ENCODE measurements at regions not wholly inside any gene's neighbourhood (a gene's known extent, or its start where the extent isn't known, plus 50 kb on each side); places are given as distances from the start of the nearest gene placed in this dataset.
A peak's percentile ranks its signal among the peaks of the same experiment; 100 is the strongest.

DNA sequence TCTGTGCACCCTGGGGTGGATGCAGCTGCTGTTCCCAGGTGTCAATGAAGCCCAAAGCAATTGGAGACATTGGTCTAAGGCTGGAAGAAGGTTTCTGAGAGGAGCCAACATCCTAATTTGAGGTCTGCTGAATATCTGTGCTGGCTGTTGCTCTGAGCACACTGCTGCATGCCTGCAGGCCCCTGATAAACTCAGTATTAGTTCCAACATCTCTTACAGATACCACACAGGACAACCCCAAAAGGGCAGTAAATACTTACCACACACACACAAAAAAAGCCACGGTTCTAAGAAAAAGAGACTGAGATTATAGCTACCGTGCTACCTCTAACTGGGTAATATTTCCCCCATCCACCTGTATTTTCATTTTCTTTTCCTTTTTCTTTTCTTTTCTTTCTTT lies 164.3 kb upstream of the SOX4 start:
- DNase-seq (ENCODE audit: low spot score in 2 of 2) (no peak), ATAC-seq (no peak)
- no peak overlapping the region for H3K27ac Mint-ChIP-seq
- H3K9me3 Mint-ChIP-seq: peaks cover 0 to 13% of the 10 kb centered on the region in 2 donors
- H3K36me3 Mint-ChIP-seq: no peaks in the 10 kb centered on the region

DNA sequence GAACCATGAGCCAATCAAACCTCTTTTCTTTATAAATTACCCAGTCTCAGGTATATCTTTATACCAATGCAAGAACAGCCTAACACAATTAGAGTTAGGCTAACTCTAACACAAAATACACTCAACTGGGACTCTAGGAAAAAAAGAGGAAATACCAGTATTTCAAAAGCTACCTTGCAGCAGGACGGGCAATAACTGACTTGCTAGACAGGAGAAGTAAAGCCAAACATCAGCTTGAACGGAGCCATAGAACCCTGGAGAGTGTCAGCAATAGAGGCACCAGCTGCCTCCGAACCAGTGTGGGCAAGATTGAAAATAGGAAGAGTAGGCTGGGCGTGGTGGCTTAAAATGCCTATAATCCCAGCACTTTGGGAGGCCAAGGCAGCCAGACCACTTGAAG lies 162.0 kb upstream of the SOX4 start:
- Mint-ChIP-seq H3K36me3 (no peaks in the 10 kb centered on the region), H3K27ac (no peak overlapping the region), H3K9me3 (peaks cover 0 to 8% of the 10 kb centered on the region in 2 donors)
- DNase-seq (ENCODE audit: low spot score in 2 of 2) (no peak), ATAC-seq (no peak)

DNA sequence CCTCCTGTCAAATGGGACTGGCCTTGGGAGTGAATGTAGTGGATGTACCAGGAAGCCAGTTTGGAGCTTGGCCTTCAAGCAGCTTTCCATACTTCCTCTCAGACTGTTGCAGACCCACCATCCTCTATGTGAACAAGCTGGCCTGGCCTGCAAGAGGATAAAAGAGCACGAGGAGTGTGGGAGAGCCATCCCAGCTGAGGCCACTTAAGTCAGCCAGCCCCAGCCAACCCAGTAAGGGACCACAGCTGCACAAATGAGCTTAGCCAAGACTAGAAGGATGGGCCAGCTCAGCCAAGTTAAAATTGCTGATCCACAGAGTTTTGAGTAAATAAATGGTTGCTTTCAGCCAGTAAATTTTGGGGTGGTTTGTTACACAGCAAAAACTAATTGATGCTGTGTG lies 156.9 kb upstream of the SOX4 start:
- no peak for DNase-seq (ENCODE audit: low spot score in 2 of 2)
- no peak overlapping the region for H3K27ac Mint-ChIP-seq
- peaks cover 0 to 4% of the 10 kb centered on the region in 2 donors for H3K9me3 Mint-ChIP-seq
- ATAC-seq: no peak
- H3K36me3 Mint-ChIP-seq: no peaks in the 10 kb centered on the region

DNA sequence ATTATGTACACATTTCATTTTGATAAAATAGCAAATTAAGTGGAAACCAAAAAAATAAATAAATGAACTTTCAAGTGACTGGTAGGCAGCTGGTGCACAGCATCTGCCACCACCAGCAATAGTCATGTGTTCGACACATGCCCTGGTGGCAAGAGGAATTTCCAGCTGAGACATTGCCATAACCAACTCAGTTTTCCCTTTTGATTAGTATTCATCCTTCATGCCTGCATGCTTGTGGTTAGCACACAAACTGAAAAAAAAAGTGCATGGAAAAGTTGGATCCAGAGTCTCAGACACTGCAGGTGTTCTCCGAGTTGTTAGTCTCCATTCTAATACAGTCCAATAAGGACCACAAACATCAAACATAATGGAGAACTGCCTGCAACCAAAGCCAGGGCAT lies 156.0 kb upstream of the SOX4 start:
- ATAC-seq (no peak), DNase-seq (ENCODE audit: low spot score in 2 of 2) (no peak)
- Mint-ChIP-seq H3K27ac (no peak overlapping the region), H3K9me3 (peaks cover 0 to under 1% of the 10 kb centered on the region in 2 donors), H3K36me3 (no peaks in the 10 kb centered on the region)

DNA sequence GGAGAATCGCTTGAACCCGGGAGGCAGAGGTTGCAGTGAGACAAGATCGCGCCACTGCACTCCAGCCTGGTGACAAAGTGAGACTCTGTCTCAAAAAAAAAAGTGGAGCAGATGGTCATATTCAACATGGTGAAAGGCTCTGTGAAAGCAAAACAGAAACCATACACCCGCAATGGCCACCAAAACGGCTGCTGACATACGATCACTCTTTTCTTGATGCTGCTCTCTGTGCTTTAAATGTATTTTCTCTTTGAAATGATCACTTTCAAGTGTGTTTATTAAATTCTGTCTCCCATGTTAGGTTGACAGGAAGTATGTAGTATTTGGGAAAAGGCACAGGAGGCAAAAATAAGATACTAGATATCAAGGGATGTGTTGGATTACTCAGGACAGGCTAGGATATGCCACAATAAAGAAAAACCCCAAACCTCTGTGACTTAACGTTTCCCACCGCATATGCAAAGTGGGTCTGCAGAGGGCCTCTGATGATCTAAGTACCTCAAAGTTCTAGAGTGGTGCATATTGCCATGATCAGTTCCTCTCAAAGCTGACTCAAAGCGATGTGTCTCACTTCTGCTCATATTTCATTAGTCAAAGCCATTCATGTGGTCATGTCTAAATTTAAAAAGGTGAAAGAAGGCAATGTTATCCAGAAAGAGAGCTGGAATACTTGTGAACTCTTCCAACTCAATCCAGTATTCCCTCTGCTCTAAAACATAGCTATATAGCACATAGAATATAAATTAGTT lies 155.1 kb upstream of the SOX4 start:
- peak overlapping the region; percentile 75 to 79 for H3K27ac Mint-ChIP-seq
- DNase-seq (ENCODE audit: low spot score in 2 of 2) (peak; percentile 56 to 63), ATAC-seq (peak; percentile 97)
- no peaks in the 10 kb centered on the region for H3K36me3 Mint-ChIP-seq
- no peaks in the 10 kb centered on the region for H3K9me3 Mint-ChIP-seq

DNA sequence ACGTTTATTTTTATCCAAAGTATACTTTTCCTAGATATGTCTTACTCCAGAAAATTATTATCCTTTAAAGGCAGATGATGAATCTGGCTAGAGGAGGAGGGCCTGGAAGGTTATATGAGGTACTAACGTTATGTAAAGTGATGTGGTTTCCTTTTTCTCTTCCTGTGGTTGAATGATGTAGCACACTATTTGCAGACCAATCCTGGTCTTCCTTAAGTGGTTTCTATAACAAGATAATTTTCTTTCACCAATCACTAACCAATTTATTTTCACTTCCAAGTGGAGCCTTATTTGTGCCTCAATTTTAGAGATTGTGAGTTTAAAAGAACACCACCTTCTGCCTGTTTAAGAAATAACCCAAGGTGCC lies 154.6 kb upstream of the SOX4 start:
- H3K9me3 Mint-ChIP-seq: no peaks in the 10 kb centered on the region
- DNase-seq (ENCODE audit: low spot score in 2 of 2) (no peak), ATAC-seq (peak; percentile 29 to 35)
- no peak overlapping the region for H3K27ac Mint-ChIP-seq
- no peaks in the 10 kb centered on the region for H3K36me3 Mint-ChIP-seq

DNA sequence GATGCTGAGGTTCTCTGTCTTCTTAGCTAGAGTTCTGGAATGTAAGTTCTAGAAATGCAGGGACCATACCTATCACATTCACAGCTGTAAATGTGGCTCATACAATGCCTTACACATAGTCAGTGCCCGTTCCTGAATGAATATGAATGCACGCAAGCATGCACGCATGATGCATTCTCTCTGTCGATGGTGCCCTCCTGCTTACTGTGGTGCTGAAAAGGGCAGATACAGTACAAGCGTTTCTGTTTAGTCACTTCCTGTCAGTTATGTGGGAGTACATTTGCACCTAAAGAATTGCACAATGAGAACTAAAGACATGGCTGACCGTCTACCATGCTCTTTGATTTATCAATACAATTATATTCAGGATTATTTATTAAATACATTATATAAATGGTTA lies 152.2 kb upstream of the SOX4 start:
- ATAC-seq: no peak
- Mint-ChIP-seq H3K9me3 (no peaks in the 10 kb centered on the region), H3K27ac (no peak overlapping the region), H3K36me3 (no peaks in the 10 kb centered on the region)
- DNase-seq (ENCODE audit: low spot score in 2 of 2): no peak

DNA sequence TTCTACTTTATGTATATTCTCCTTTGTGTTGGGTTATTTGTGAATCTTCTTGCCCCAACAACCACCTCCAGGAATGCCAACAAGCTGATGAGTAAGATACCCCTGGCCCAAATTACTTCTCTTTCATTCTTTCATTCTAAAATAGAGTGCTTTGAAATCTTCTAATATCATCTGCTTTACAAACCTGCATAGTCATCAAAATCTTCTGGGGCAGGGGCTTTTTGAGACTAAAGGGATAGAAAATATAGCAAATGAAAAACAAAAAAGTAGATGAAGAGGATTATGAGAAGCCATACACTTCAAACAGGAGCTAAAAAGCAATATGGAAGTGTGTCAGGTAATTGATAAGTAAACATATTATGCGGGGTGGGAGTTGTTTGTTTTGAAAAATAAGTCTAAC lies 150.7 kb upstream of the SOX4 start:
- H3K9me3 Mint-ChIP-seq: no peaks in the 10 kb centered on the region
- DNase-seq (ENCODE audit: low spot score in 2 of 2) (no peak), ATAC-seq (no peak)
- no peaks in the 10 kb centered on the region for H3K36me3 Mint-ChIP-seq
- no peak overlapping the region for H3K27ac Mint-ChIP-seq

DNA sequence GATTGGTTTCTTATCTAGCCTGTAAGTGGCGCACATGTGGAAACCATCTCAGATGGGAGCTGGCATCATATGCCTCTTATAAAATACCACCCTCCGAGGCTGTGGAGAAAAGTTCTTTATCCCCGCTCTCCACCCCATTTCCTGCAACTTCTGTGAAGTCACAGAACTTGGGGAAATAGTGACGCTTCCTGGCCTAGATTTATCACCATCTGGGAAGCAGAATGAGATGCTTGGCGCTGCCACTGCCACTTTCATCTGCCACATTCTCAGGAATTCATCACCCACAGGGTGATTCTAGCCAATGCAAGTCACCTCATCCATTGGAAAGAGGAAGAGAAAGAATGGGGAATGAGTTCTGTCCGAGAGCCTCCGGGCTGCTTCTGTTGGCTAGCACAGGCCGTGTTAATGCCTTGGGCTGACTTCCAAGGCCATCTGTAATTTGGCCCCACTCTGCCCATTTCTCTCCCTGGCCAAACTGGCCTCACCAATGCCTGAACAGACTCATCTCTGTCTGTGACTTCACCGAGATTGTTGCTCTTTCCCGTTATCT lies 148.8 kb upstream of the SOX4 start:
- Mint-ChIP-seq H3K27ac (no peak overlapping the region), H3K36me3 (no peaks in the 10 kb centered on the region), H3K9me3 (no peaks in the 10 kb centered on the region)
- DNase-seq (ENCODE audit: low spot score in 2 of 2) (no peak), ATAC-seq (no peak)

DNA sequence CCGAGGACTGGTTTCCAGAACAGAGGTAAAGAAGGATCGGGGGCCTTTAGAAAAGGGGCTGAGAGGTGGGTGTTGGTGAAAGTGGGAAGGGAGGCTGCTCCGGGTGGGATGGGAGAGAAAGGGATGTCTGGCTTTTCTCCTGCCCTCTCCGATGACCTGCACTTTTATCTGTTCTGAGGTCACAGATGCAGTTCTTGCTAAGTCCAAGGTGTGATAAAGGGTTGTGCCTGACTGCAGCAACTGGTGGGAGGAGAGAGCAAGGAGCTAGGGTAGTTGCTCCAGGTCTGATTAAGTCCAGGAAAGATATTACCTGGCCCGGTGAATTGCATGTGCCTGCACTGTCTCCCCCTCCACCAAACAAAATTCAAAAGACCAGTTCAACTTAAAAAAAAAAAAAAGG lies 145.6 kb upstream of the SOX4 start:
- DNase-seq (ENCODE audit: low spot score in 2 of 2) (no peak), ATAC-seq (no peak)
- no peaks in the 10 kb centered on the region for H3K9me3 Mint-ChIP-seq
- H3K27ac Mint-ChIP-seq: no peak overlapping the region
- H3K36me3 Mint-ChIP-seq: no peaks in the 10 kb centered on the region

DNA sequence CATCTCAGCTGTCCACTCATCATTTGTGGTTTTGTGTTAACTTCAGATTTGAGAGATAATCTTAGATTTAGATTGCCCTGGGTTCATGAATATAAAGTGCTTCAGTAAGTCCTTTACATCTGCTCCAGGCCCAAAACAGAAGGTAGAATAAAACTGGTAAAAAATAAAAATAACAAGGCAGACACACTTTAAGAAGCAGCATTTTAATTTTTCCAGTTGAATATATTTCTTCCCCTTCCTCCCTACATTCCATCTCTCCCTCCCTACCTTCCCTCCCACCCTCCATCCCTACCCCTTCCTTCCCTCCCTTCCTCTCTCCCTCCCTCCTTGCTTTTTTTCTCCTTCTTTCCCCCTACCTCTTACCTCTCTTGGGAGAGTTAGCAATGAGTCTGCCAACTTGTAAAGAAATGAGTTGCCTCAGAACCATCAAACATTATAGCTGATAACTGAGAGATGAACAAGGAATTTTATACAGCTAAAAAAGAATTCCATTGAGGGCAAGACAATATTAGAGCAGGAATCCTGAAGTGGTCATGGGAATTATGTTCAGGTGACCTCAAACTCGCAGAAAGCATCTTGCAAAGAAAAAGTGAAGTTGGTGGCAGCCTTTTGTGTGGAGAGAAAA lies 145.0 kb upstream of the SOX4 start:
- Mint-ChIP-seq H3K9me3 (no peaks in the 10 kb centered on the region), H3K36me3 (no peaks in the 10 kb centered on the region), H3K27ac (no peak overlapping the region)
- DNase-seq (ENCODE audit: low spot score in 2 of 2) (no peak), ATAC-seq (no peak)

DNA sequence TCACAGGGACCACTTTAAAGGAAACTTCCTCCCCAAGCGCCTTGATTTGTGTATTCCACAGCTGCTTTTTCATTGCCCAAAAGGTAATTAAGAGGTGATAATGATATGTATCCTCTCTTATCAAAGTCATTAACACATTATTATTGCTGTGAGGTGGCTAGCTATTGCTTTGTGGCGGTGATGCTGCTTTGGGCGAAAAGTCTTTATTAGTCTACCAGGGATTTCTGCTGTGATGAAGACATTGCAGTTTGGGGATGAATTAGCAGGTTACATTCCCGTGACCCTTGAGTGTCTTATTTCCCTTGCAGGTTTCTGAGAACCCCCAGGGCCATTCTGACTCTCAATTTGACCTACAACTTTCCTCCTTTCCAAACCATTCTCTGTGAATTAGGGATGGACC lies 143.4 kb upstream of the SOX4 start:
- Mint-ChIP-seq H3K9me3 (no peaks in the 10 kb centered on the region), H3K36me3 (no peaks in the 10 kb centered on the region), H3K27ac (no peak overlapping the region)
- ATAC-seq (no peak), DNase-seq (ENCODE audit: low spot score in 2 of 2) (no peak)

DNA sequence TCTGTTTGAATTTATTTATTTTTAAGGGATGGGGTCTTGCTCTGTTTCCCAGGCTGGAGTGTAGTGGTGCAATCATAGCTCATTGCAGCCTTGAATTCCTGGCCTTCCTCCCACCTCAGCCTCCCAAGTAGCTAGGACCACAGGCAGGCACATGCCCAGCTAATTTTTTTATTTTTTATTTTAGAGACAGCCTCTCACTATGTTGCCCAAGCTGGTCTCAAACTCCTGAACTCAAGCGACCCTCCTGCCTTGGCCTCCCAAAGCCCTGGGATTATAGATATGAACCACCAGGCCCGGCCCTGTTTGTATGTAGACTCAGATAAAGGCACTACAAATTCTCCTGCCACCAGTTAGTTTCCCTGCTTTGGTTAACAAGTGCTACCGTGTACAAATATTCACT lies 142.9 kb upstream of the SOX4 start:
- DNase-seq (ENCODE audit: low spot score in 2 of 2) (no peak), ATAC-seq (no peak)
- H3K36me3 Mint-ChIP-seq: no peaks in the 10 kb centered on the region
- no peaks in the 10 kb centered on the region for H3K9me3 Mint-ChIP-seq
- no peak overlapping the region for H3K27ac Mint-ChIP-seq

DNA sequence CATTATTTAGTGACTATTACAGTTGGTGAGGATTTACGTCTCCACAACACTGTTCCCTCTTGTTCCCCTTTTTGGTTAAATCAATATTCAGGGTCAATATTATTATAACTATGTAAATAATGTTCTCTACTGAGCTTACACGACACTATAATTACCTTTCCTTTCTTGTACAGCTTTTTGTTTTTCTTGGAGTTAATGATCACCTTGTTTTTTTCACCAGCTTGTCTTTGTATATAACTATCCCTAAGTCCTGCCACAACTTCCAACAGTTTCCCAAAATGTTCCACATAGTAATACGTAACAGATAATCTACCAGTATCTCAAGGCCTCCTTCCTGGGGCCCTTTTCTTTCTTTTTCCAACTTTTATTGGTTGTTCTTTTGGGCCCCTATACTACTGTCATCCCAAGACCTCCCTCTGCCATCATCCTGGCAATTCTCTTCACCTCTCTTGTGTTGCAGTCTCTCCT lies 142.0 kb upstream of the SOX4 start:
- Mint-ChIP-seq H3K36me3 (no peaks in the 10 kb centered on the region), H3K27ac (no peak overlapping the region), H3K9me3 (no peaks in the 10 kb centered on the region)
- DNase-seq (ENCODE audit: low spot score in 2 of 2) (no peak), ATAC-seq (no peak)

DNA sequence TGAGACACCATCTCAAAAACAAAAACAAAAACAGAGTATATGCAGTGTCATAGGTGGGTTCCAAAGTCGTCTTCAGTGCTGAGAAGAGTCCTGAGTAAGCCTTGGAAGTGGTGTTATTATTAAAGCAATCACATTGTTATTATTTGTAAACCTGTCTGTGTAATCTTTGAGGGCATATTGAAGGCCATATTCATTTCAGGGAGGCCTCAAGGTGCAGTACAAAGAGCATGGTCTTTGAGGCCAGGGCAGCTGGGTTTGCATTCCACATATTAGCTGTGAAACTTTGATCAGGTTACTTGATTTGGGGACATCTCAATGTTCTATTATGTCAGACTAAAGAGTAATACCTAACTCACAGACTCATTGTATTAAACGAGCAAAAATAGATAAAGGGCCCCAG lies 139.3 kb upstream of the SOX4 start:
- ATAC-seq (no peak), DNase-seq (ENCODE audit: low spot score in 2 of 2) (no peak)
- Mint-ChIP-seq H3K36me3 (no peaks in the 10 kb centered on the region), H3K9me3 (no peaks in the 10 kb centered on the region), H3K27ac (no peak overlapping the region)

DNA sequence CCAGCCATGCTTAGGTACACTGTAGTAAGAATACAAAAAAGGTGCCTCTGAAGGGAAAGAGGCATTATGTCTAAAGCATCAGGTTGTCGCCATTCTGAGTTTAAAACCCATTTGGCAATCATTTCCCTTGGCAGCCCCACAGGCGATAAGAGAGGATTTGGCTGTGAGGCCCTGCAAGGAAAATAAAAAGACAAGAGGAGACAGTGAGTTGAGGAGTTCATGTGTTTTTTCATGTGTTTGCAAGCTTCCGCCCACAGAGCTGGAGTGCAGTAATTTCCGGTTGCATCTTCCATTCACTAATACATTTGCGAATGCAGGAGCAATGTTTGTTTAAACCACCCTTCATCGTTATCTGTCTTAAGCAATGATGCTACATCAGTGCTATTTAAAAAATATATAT lies 138.5 kb upstream of the SOX4 start:
- no peaks in the 10 kb centered on the region for H3K9me3 Mint-ChIP-seq
- DNase-seq (ENCODE audit: low spot score in 2 of 2): no peak
- H3K36me3 Mint-ChIP-seq: no peaks in the 10 kb centered on the region
- H3K27ac Mint-ChIP-seq: no peak overlapping the region
- ATAC-seq: no peak

DNA sequence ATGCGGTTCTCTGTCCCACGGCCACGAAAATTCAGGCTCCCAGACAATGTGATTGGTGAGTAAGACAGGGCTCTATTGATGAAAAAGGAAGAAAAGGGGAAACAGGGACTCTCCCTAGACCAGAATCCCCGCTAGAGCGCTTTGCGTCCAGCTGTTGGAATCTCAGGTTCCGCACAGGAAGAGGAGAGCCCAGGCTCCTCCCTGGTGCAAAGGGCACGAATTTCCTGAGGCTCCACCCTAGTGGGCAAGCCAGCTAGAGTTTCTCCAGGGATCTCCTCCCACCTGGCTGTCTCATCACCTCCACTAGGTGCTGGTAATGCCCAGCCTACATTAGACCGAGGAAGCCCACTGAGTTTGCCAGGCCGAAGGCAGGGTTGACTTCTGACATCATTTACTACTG lies 135.9 kb upstream of the SOX4 start:
- no peaks in the 10 kb centered on the region for H3K36me3 Mint-ChIP-seq
- ATAC-seq (no peak), DNase-seq (ENCODE audit: low spot score in 2 of 2) (no peak)
- H3K9me3 Mint-ChIP-seq: no peaks in the 10 kb centered on the region
- H3K27ac Mint-ChIP-seq: no peak overlapping the region

DNA sequence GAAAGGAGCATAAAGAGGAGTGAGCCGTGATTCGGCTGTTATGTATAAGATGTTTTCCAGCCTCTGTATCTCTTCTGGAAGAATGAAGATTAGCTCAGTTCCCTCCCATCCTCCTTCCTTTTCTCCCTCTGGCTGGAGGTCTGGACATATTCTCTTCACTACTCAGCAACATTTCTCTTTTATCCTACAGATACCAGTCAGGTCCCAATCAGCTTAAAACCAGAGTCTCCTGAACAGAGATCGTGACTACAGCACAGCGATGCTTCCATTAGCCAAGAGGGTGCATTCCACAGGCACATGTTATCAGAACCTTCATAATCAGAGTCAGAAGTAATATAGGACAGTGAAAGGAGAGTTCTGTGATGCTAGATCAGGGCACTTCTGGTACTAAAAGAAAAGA lies 133.9 kb upstream of the SOX4 start:
- no peaks in the 10 kb centered on the region for H3K9me3 Mint-ChIP-seq
- H3K36me3 Mint-ChIP-seq: no peaks in the 10 kb centered on the region
- ATAC-seq (no peak), DNase-seq (ENCODE audit: low spot score in 2 of 2) (no peak)
- no peak overlapping the region for H3K27ac Mint-ChIP-seq

All from activated naive CD4-positive, alpha-beta T cell treated with anti-CD3 and anti-CD28 coated beads, Interleukin-2, amount 50 U/mL, for 72 hours (primary cell).